SK-N-MC (cell line): ENCODE measurements at regions not wholly inside any gene's neighbourhood (a gene's known extent, or its start where the extent isn't known, plus 50 kb on each side); places are given as distances from the start of the nearest gene placed in this dataset.

ENCODE experiments used
- EZH2 ChIP-seq: fragments of 200-600 bp; sonication (generic); IDR thresholded peaks from one replicate; pipeline ENCODE4 v1.6.1; 2017; ENCODE audit warnings: antibody characterized with exemption
- POLR2AphosphoS5 ChIP-seq: IDR thresholded peaks from 2 replicates; pipeline ENCODE4 v1.6.1; 2012; ENCODE audit warnings: mild to moderate bottlenecking, low read depth, low read length, borderline replicate concordance

GRCh38 chr2:12155303-12156051 lies 409.0 kb downstream of the LPIN1 start:
- TF ChIP-seq POLR2AphosphoS5 (no peak), EZH2 (no peak)
